Stomach smooth muscle (tissue), 2 donors: ENCODE measurements at regions not wholly inside any gene's neighbourhood (a gene's known extent, or its start where the extent isn't known, plus 50 kb on each side); places are given as distances from the start of the nearest gene placed in this dataset.
"Not testable (repeated sequence)": the region's sequence is repeated elsewhere in the genome, so short reads cannot be mapped to it uniquely, and the experiment has no call there.

Experiments
- H3K27ac ChIP-seq: one replicate; pipeline ENCODE4 v1.7.0; 2013; ENCODE audit warnings: mild to moderate bottlenecking, low read length, inconsistent platforms
- H3K27me3 ChIP-seq, 2 donors: one replicate each; pipeline ENCODE4 v1.7.0; 2013; ENCODE audit warnings: low read length in 2 of 2; ENCODE audit not compliant: insufficient read depth in 2 of 2, control insufficient read depth in 1 of 2
- H3K36me3 ChIP-seq, 2 donors: one replicate each; pipeline ENCODE4 v1.7.0; 2013; ENCODE audit warnings: low read length in 2 of 2; ENCODE audit not compliant: control insufficient read depth in 2 of 2, insufficient read depth in 2 of 2
- H3K4me1 ChIP-seq: one replicate; pipeline ENCODE4 v1.7.0; 2013; ENCODE audit warnings: low read length; ENCODE audit not compliant: control insufficient read depth, insufficient read depth
- H3K4me3 ChIP-seq, 2 donors: one replicate each; pipeline ENCODE4 v1.7.0; 2013; ENCODE audit warnings: low read length in 2 of 2
- H3K9ac ChIP-seq, 2 donors: one replicate each; pipeline ENCODE4 v1.7.0; 2013; ENCODE audit warnings: low read length in 2 of 2, mild to moderate bottlenecking in 1 of 2
- H3K9me3 ChIP-seq, 2 donors: one replicate each; pipeline ENCODE4 v1.7.0; 2013; ENCODE audit warnings: low read length in 2 of 2; ENCODE audit not compliant: control insufficient read depth in 2 of 2
- donor health status: healthy.
- donor health status: Pancreatic carcinoma.

DNA sequence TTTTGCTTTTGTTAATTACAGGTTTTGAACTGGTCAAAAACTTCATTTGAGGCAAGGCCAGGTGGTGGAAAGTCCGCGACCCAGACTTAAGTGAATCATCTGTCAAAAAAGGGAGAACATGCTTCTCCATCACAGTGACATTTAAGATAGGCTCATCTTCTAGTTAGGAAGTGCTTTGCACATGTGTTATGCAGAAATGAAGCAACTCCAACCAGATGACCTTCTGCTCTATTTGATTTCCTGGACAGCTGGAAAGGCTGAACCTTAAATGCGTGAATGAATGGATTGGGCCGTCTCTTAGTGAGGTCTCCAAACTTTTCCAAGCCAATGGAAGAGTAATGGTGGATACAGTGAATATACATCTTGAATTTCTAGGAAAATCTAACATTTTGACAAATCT, 101.6 kb upstream of the FAM13C start:
- no peaks in the 10 kb centered on the region for H3K4me1 ChIP-seq
- no peak overlapping the region for H3K9ac ChIP-seq
- H3K9me3 ChIP-seq: no peaks in the 10 kb centered on the region
- no peaks in the 10 kb centered on the region for H3K36me3 ChIP-seq
- H3K4me3 ChIP-seq: no peak overlapping the region
- no peaks in the 10 kb centered on the region for H3K27me3 ChIP-seq
- H3K27ac ChIP-seq: no peak overlapping the region

GRCh38 chr10:59460601-59461000, 98.3 kb upstream of the FAM13C start:
- H3K27ac ChIP-seq: no peak overlapping the region

DNA sequence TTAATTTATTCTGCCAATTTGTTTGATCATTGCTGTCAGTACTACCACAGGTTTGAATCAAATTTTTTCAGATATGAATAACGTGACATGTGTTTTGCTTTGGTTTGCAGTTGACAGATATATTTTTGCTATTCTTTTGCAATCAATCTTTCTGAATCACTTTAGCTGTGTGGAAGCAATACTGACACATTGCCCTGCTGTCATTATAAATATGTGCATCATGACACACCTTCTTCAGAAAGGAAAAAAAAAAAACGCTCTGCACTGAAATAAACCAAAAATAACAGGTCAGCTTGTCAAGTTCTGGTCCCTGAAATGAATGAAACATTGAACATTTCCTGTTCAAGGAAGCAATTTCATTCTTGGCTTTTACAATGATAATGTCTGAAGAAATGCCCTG, 93.8 kb upstream of the FAM13C start:
- Histone ChIP-seq H3K9me3 (no peaks in the 10 kb centered on the region), H3K27me3 (no peaks in the 10 kb centered on the region), H3K4me3 (no peak overlapping the region), H3K27ac (no peak overlapping the region), H3K9ac (no peak overlapping the region), H3K36me3 (no peaks in the 10 kb centered on the region), H3K4me1 (no peaks in the 10 kb centered on the region)

More at GRCh38 chr10:59460601-59461000, 98.3 kb upstream of the FAM13C start:
- Histone ChIP-seq H3K4me3 (no peak overlapping the region), H3K36me3 (no peaks in the 10 kb centered on the region), H3K4me1 (no peaks in the 10 kb centered on the region), H3K9me3 (no peaks in the 10 kb centered on the region), H3K9ac (no peak overlapping the region), H3K27me3 (no peaks in the 10 kb centered on the region)

DNA sequence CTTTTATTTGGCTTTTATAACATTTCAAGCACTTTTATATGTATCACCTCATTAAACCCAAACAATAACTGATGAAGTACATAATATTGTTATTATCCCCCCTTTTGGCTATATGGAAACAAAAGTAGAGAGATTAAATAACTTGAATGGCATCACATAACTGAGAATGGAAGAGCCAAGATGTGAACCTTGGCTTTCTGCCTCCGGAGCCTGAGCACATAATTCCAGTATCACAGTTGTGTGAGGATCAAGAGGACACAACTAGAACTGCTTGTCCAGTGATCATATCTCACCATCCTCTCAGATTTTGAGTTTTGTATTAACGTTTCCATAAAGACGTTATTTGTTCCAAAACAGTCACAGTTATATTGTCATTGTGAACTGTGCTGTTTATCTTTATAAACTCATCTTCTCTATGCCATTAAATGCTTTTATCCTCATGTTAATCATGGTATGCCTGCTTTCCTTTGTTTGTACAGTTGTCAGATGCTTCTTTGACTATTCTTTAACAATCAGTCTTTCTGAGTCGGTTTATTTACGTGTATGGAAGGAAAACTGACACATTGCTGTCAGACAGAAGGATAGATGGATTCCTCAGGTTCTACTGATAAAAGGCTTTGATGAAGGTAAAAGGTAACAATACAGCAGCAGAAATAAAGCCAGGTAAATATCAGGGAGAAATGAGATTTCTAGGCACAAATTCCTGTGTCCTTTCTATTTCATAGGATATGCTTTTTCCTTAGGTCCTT, 92.0 kb upstream of the FAM13C start:
- no peaks in the 10 kb centered on the region for H3K27me3 ChIP-seq
- no peak overlapping the region for H3K9ac ChIP-seq
- no peak overlapping the region for H3K27ac ChIP-seq
- no peak overlapping the region for H3K4me3 ChIP-seq
- no peaks in the 10 kb centered on the region for H3K4me1 ChIP-seq
- no peaks in the 10 kb centered on the region for H3K36me3 ChIP-seq
- H3K9me3 ChIP-seq: no peaks in the 10 kb centered on the region

DNA sequence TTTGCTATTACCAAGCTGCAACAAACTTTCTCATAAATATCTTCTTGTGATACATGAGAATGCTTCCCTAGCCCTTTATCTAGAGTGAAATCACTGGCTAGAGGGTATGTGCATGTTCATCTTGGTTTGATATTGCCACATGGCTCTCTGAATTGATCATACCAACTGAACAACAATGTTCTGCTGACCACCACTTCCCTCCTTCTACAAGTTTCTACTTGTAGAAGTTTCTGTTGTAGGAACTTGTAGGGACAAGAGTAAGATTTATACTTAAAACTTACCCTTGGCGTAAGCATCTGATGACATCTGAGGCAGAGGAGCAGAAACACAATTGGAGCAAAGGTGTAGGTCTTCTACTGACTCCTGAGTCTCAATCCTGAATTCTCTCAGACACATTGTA, 86.3 kb upstream of the FAM13C start:
- no peaks in the 10 kb centered on the region for H3K4me1 ChIP-seq
- no peaks in the 10 kb centered on the region for H3K36me3 ChIP-seq
- H3K9ac ChIP-seq: no peak overlapping the region
- H3K4me3 ChIP-seq: no peak overlapping the region
- no peak overlapping the region for H3K27ac ChIP-seq
- H3K27me3 ChIP-seq: no peaks in the 10 kb centered on the region
- no peaks in the 10 kb centered on the region for H3K9me3 ChIP-seq

DNA sequence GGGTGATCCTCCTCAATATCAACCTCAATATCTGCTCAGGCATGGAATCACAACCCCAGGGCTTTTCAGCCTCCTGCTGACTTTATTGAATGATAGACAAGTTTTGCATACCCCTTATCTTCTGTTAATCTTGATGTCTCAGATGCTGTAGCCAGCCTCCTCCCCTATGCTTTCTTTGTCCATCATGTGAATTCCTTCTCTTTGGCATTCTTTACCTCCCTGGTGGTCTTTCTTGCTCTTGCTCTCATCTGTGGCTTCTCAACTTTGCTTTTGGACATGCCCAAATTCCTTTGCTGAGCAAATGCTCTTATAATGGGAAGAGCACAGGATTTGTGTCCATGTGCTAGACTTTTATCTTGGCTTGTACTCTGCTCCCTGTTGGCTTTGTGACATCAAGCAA, 73.4 kb upstream of the FAM13C start:
- Histone ChIP-seq H3K36me3 (no peaks in the 10 kb centered on the region), H3K9me3 (no peaks in the 10 kb centered on the region), H3K27me3 (no peaks in the 10 kb centered on the region), H3K9ac (no peak overlapping the region), H3K4me1 (no peaks in the 10 kb centered on the region), H3K27ac (no peak overlapping the region), H3K4me3 (no peak overlapping the region)

GRCh38 chr10:59434463-59435321, 72.3 kb upstream of the FAM13C start:
- Histone ChIP-seq H3K9ac (no peak overlapping the region), H3K4me3 (no peak overlapping the region), H3K27me3 (no peaks in the 10 kb centered on the region), H3K9me3 (no peaks in the 10 kb centered on the region), H3K4me1 (no peaks in the 10 kb centered on the region), H3K36me3 (no peaks in the 10 kb centered on the region), H3K27ac (no peak overlapping the region)

- Histone ChIP-seq H3K4me1 (no peaks in the 10 kb centered on the region), H3K9ac (no peak overlapping the region), H3K27ac (no peak overlapping the region), H3K36me3 (no peaks in the 10 kb centered on the region), H3K27me3 (no peaks in the 10 kb centered on the region), H3K9me3 (no peaks in the 10 kb centered on the region), H3K4me3 (no peak overlapping the region)
Observed at GRCh38 chr10:59433720-59434428, 71.5 kb upstream of the FAM13C start.

- H3K9ac ChIP-seq: no peak overlapping the region
- H3K4me3 ChIP-seq: no peak overlapping the region
- no peaks in the 10 kb centered on the region for H3K27me3 ChIP-seq
- no peak overlapping the region for H3K27ac ChIP-seq
- H3K9me3 ChIP-seq: no peaks in the 10 kb centered on the region
- no peaks in the 10 kb centered on the region for H3K4me1 ChIP-seq
- no peaks in the 10 kb centered on the region for H3K36me3 ChIP-seq
Observed at GRCh38 chr10:59432207-59432900, 70.0 kb upstream of the FAM13C start.

DNA sequence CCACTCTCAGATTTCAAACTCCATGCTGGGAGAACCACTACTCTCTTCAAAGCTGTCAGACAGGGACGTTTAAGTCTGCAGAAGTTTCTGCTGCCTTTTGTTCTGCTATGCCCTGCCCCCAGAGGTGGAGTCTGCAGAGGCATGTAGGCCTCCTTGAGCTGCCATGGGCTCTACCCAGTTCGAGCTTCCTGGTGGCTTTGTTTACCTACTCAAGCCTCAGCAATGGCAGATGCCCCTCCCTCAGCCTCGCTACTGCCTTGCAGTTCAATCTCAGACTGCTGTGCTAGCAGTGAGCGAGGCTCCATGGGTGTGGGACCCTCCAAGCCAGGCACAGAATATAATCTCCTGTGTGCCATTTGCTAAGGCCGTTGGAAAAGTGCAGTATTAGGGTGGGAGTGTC, 51.4 kb upstream of the FAM13C start:
- H3K4me1 ChIP-seq, H3K9ac ChIP-seq, H3K36me3 ChIP-seq, H3K27me3 ChIP-seq, H3K4me3 ChIP-seq, H3K27ac ChIP-seq, H3K9me3 ChIP-seq: not testable (repeated sequence)
